Bronchial epithelial cell (primary cell): ENCODE measurements at regions not wholly inside any gene's neighbourhood (a gene's known extent, or its start where the extent isn't known, plus 50 kb on each side); places are given as distances from the start of the nearest gene placed in this dataset.

Source experiments
- DNase-seq: peaks from one replicate; pipeline ENCODE4 v3.0.0-alpha.2; 2010; ENCODE audit warnings: low read depth
- FAIRE-seq: peaks from 2 replicates; lab custom pipeline; 2011; peaks lifted over from hg19 to GRCh38; lab: Jason Lieb, UNC
- H3K27me3 ChIP-seq: 2 replicates; pipeline ENCODE4 v1.5.1; 2011; ENCODE audit warnings: low read length; ENCODE audit not compliant: control insufficient read depth, insufficient read depth
- H3K36me3 ChIP-seq: 2 replicates; pipeline ENCODE4 v1.5.1; 2011; ENCODE audit warnings: low read length; ENCODE audit not compliant: control insufficient read depth, insufficient read depth
- H3K4me3 ChIP-seq: 2 replicates; pipeline ENCODE4 v1.5.1; 2011; ENCODE audit warnings: mild to moderate bottlenecking, low read depth, low read length, control low read depth
- TF ChIP-seq, protein P1 (sequence below): IDR thresholded peaks from 2 replicates; pipeline ENCODE4 v1.5.1; 2011; ENCODE audit warnings: mild to moderate bottlenecking, moderate library complexity, low read length, control low read depth, inconsistent platforms; ENCODE audit not compliant: insufficient read depth, severe bottlenecking

DNA sequence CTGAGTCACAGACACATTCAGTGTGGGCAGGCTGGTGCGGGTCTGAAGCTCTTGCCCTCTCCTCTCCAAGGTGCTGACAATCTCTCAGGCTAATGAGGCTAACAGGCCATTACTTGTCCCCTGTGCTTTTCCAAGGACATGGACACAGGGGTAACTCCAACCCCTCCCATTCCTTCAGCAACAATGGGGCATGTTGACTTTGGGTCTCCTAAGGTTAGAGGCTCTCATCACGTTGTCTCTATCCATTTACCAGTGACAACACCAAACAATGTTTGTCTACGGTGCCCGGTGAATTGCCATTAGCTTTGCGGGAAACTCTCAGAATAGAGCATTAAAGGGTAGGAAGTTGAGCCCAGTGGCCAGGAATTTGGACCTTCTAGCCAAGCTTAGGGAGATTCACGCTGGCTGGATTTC lies 101.6 kb upstream of the TNS3 start:
- DNase-seq: no peak
- TF ChIP-seq, protein P1, sequence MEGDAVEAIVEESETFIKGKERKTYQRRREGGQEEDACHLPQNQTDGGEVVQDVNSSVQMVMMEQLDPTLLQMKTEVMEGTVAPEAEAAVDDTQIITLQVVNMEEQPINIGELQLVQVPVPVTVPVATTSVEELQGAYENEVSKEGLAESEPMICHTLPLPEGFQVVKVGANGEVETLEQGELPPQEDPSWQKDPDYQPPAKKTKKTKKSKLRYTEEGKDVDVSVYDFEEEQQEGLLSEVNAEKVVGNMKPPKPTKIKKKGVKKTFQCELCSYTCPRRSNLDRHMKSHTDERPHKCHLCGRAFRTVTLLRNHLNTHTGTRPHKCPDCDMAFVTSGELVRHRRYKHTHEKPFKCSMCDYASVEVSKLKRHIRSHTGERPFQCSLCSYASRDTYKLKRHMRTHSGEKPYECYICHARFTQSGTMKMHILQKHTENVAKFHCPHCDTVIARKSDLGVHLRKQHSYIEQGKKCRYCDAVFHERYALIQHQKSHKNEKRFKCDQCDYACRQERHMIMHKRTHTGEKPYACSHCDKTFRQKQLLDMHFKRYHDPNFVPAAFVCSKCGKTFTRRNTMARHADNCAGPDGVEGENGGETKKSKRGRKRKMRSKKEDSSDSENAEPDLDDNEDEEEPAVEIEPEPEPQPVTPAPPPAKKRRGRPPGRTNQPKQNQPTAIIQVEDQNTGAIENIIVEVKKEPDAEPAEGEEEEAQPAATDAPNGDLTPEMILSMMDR: no peak

GRCh38 chr7:47682874-47683273 lies 101.0 kb upstream of the TNS3 start:
- no peak for FAIRE-seq
- no peak for DNase-seq
- no peaks in the 10 kb centered on the region for H3K27me3 ChIP-seq
- TF ChIP-seq, protein P1: no peak
- no peak overlapping the region for H3K4me3 ChIP-seq
- no peaks in the 10 kb centered on the region for H3K36me3 ChIP-seq

More for the DNA sequence above, 101.6 kb upstream of the TNS3 start:
- no peak for FAIRE-seq
- no peaks in the 10 kb centered on the region for H3K36me3 ChIP-seq
- H3K4me3 ChIP-seq: no peak overlapping the region
- no peaks in the 10 kb centered on the region for H3K27me3 ChIP-seq

- TF ChIP-seq, protein P1: no peak
- Histone ChIP-seq H3K4me3 (no peak overlapping the region), H3K36me3 (no peaks in the 10 kb centered on the region), H3K27me3 (no peaks in the 10 kb centered on the region)
- FAIRE-seq (no peak), DNase-seq (no peak)
Measured at GRCh38 chr7:47681249-47681810, 99.4 kb upstream of the TNS3 start.

DNA sequence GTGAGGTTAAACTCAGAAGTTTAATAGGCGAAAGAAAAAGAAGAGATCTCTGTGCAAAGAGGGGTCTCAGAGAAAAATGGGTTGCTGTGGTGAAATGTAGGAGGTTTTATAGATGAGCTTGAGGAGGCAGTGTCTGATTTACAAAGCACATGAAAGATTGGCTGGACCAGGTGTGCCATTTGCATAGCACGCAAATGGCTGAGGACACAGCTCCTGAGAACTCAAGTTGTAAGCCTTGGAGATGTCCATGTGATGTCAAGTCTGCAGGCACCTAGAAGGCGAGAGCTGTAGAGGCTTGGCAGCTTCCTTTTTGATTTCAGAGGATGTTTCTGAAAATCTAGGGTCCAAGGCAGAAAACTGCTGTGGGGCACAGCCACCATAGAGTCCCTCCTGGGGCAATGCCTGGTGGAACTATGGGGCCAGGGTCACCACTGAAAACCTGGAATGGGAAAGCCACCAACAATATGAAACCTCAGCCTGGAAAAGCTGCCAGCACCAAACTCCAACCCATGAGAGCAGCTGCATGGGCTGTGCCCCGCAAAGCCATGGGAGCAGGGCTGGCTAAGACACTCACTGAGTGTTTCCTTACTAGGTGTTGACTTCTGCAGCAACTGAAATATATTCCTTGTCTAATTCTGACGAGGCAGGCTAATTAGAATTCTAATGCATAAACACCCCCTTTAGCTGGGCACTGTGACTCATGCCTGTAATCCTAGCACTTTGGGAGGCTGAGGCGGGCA lies 96.9 kb upstream of the TNS3 start:
- Histone ChIP-seq H3K4me3 (no peak overlapping the region), H3K27me3 (no peaks in the 10 kb centered on the region), H3K36me3 (no peaks in the 10 kb centered on the region)
- peak; percentile 86 for FAIRE-seq
- TF ChIP-seq, protein P1: no peak
- DNase-seq: no peak

- Histone ChIP-seq H3K27me3 (no peaks in the 10 kb centered on the region), H3K36me3 (no peaks in the 10 kb centered on the region), H3K4me3 (no peak overlapping the region)
- DNase-seq (peak; percentile 44), FAIRE-seq (no peak)
- TF ChIP-seq, protein P1: no peak
Measured at GRCh38 chr7:47677664-47678063, 95.8 kb upstream of the TNS3 start.

- no peak for DNase-seq
- FAIRE-seq: no peak
- no peaks in the 10 kb centered on the region for H3K27me3 ChIP-seq
- TF ChIP-seq, protein P1: no peak
- H3K36me3 ChIP-seq: no peaks in the 10 kb centered on the region
- no peak overlapping the region for H3K4me3 ChIP-seq
Measured at GRCh38 chr7:47677093-47677492, 95.2 kb upstream of the TNS3 start.
